GM21390 (cell line): ENCODE measurements at regions not wholly inside any gene's neighbourhood (a gene's known extent, or its start where the extent isn't known, plus 50 kb on each side); places are given as distances from the start of the nearest gene placed in this dataset.

Experiments
- ATAC-seq: cut with Tn5 transposase; IDR thresholded peaks from one replicate; pipeline ENCODE4 v1.9.1; 2021; ENCODE audit not compliant: unreplicated experiment

DNA sequence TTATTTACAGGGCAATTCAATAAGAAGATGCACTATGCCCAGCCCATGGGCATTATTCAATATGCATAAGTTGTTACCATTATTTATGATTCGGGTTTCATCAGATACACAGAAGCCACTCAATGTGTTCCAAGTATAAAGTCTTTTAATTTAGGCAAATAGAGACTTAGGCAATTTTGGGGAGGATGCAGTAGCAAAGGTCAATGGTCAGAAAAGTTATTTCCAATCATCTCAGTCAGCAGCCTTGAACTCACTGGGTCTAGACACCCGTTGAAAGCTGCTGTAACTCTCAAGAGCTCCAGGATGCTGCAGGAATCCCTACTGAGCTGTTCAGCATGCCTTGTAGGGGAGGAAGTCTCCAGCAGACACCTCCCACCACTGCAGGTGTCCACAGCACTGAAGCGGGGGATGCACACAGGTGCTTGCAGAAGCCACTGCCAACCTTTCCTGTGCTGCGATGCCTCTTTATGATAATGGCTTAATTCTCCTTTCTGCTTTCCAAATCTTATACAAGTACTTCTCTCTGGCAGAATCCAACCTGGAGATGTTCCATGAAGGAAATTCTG is 155.0 kb upstream of the SUCLG2 start:
- no peak for ATAC-seq

- no peak for ATAC-seq
Observed at GRCh38 chr3:67808906-67809305, 154.5 kb upstream of the SUCLG2 start.

GRCh38 chr3:67804578-67804977 is 150.2 kb upstream of the SUCLG2 start:
- no peak for ATAC-seq

- no peak for ATAC-seq
Observed at GRCh38 chr3:67804089-67804488, 149.7 kb upstream of the SUCLG2 start.

DNA sequence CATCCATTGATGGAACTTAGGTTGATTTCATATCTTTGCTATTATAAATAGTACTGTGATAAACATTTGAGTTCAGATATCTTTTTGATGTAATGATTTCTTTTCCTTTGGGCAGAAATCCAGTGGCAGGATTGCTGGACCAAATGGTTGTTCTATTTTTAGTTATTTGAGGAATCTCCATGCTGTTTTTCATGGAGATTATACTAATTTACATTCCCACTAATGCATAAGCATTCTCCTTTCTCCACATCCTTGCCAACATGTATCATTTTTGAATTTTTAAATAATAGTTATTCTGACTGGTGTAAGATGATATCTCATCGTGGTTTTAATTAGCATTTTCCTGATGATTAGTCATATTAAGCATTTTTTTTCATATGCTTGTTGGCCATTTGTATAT is 144.0 kb upstream of the SUCLG2 start:
- ATAC-seq = no peak

- ATAC-seq = no peak
Observed at GRCh38 chr3:67791620-67792019, 137.2 kb upstream of the SUCLG2 start.

GRCh38 chr3:67790043-67790442 is 135.6 kb upstream of the SUCLG2 start:
- peak; percentile 95 for ATAC-seq

GRCh38 chr3:67788396-67788795 is 134.0 kb upstream of the SUCLG2 start:
- no peak for ATAC-seq

DNA sequence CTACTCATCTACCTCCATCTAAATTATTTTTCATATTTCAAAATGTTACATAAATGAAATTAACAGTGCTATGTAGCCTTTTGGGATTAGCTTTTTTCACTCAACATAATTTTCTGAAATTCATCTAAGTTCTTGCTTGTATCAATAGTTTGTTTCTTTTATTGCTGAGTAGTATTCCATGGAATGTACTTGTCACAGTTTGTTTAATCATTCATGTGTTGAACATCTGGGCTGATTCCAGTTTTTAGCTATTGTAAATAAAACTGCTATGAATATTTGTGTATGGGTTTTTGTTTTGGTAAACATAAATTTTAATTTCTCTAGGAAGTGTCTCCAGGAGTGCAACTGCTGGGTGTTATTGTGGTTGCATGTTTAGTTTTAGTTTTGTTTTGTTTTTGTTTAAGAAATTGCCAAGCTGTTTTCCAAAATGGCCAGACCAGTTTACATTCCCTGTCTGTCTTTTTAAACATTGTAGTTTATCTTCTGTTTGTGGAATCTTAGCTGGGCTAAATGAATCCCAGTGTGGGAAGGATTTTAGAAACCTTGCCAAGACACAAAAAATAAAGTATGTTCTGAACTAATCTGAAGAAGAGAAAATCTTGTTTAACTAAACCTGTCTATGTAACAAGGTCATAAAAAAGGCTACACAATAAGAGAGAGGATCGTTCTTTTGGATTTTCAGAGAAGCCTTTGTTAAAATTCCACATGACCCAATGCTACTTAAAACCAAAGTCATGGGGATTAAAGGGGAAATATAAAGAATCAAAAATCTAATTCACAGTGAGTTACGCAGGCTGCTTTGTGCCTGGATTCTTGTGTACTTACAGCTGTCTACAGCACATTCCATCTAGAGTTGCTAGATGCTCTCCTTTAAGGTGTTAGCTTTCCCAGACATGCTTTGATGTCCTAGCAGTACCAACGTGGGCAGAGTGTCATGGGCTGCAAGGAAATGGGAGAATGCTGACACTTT is 129.2 kb upstream of the SUCLG2 start:
- no peak for ATAC-seq

DNA sequence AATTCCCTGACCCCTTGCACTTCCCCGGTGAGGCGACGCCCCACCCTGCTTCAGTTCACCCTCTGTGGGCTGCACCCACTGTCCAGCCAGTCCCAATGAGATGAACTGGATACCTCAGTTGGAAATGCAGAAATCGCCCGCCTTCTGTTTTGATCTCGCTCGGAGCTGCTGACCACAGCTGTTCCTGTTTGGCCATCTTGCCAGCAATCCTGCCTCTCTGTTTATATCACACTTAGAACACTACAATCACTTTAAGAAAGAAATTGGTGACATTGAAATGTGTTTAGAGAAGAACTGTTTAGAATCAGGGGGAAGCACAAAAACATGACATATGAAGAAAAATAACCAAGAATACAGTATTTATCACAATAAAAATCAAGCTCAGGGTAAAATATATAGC is 127.5 kb upstream of the SUCLG2 start:
- no peak for ATAC-seq

DNA sequence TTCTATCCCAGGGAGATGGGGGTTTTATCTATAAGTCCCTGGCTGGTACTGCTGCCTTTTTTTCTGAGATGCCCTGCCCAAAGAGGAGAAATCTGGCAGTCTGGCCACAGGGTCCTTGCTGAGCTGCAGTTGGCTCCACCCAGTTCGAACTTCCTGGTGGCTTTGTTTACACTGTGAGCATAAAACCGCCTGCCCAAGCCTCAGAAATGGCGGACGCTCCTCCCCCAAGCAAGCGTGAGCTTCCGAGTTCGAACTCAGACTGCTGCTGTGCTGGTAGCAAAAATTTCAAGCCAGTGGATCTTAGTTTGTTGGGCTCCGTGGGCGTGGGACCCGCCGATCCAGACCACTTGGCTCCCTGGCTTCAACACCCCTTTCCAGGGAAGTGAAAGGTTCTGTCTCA is 126.8 kb upstream of the SUCLG2 start:
- no peak for ATAC-seq

- ATAC-seq = no peak
Observed at GRCh38 chr3:67774676-67775075, 120.3 kb upstream of the SUCLG2 start.

DNA sequence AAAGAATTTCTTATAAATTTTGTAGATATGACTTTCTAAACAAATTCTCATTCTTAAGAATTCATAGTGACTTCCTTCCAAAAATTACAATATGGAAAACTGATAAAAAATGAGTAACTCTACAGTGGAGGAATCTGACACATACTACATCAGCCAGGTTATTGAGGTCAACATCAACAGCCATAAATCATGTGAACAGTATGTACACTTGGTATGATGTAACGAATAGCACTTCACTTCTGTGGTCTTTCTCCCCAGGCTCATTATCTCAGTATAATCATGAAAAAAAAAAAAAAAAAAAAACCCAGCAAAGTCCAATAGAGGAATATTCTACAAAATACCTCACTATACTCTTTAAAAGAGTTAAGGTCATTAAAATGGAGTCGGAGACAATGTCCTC is 111.2 kb upstream of the SUCLG2 start:
- ATAC-seq = no peak

DNA sequence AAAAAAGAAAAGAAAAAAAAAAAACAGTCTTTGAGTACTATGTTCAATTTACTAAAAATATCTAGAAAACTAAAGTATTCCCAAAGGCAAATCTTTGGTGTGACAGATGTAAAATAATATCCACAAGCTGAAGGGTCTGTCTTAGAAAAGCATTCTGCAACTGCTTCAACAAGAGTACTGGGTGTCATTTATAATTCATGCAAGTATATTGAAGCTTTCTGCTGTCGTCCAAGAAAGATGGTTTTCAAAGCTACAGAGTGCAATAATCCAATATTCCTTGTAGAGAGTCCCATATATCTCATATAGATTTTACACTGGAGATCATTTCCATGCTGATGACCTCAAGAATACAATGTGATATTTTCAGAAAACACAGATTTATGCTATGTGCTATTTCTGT is 90.9 kb upstream of the SUCLG2 start:
- ATAC-seq = no peak

DNA sequence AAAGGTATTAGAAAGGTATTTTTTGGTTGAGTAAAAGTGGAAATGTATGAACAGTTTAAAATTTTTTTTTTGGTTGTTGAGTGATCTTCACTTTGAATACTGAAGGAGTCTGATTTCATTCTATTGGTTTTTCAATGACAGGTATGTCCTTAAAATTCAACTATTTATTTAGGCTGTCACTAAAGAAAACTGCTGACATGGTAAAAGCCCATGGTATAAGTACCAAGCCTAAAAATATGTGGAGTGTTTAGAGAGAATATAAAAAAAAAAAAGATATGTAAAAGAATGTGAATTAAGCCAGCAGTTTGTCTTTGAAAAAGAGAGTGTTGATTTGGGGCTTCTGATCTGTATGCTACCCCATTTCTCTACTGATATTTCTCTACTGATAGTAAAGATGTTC is 90.3 kb upstream of the SUCLG2 start:
- ATAC-seq = no peak

- ATAC-seq = no peak
Observed at GRCh38 chr3:67739851-67740250, 85.4 kb upstream of the SUCLG2 start.

- ATAC-seq = no peak
Observed at GRCh38 chr3:67737906-67738865, 83.8 kb upstream of the SUCLG2 start.

GRCh38 chr3:67737140-67737539 is 82.7 kb upstream of the SUCLG2 start:
- no peak for ATAC-seq

DNA sequence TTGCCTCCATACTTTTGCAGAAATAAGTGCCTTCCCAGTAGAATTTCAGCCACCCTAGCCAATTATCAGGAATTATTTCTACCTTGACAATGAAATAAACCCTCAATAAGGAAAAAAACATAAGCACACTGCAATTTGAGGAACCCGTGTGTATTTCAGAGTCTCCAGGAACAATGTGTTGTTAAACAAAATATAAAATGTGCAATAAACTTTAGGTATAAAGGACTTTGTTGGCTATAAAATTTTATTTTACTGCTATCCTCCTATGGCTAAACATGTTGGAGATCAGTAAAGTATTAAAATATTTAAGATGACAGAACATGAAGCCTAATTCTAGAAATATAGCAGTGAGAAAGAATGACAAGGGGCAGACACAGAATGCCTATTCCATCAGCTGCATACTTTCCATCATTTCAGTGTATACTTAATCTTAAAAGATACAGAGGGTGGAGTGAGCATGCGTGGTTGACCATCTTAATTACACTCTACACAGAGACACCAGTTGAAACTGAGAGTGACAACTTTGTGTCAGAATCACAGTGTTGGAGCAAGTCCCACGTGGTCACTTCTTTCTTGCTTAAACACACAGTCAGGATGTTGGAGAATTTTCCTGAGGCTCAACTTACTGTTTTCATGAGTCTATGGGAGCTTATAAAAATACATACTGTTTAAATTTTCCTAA is 79.0 kb upstream of the SUCLG2 start:
- no peak for ATAC-seq

GRCh38 chr3:67724434-67724833 is 70.0 kb upstream of the SUCLG2 start:
- no peak for ATAC-seq

- ATAC-seq = no peak
Observed at GRCh38 chr3:67723863-67724262, 69.5 kb upstream of the SUCLG2 start.
